ENCODE measurements at regions not wholly inside any gene's neighbourhood (a gene's known extent, or its start where the extent isn't known, plus 50 kb on each side); places are given as distances from the start of the nearest gene placed in this dataset.

- no peak overlapping the region for H3K4me3 ChIP-seq
- H3K27me3 ChIP-seq (ENCODE audit: control insufficient read depth in 2 of 2, insufficient read depth in 2 of 2, low read length in 2 of 2): peaks cover 0 to 32% of the 10 kb centered on the region in 2 experiments; a peak in 3 of 5 replicates
- no peak for TF ChIP-seq EGR1 (conservative IDR thresholded peaks at IDR 0.05)
- no peak for TF ChIP-seq BHLHE40 (IDR thresholded peaks at IDR 0.05; ENCODE audit: low read length)
- no peak for TF ChIP-seq ZC3H8 (IDR thresholded peaks at IDR 0.05)
- TF ChIP-seq KDM1A (IDR thresholded peaks at IDR 0.05): no peak
- TF ChIP-seq POLR2G (IDR thresholded peaks at IDR 0.05; ENCODE audit: low read depth, low read length): no peak
- TF ChIP-seq E2F3 (CRISPR knock-in tag; IDR thresholded peaks at IDR 0.05): no peak
- no peak for TF ChIP-seq CTCF (IDR thresholded peaks at IDR 0.05 in 2 of 3, conservative IDR thresholded peaks at IDR 0.05 in 1 of 3; ENCODE audit: insufficient read depth in 2 of 3, low read depth in 1 of 3, low read length in 3 of 3)
- no peak for TF ChIP-seq MTA3 (IDR thresholded peaks at IDR 0.05; ENCODE audit: borderline replicate concordance)
- intact Hi-C loops (cut with micrococcal nuclease): no loop called here
- no peak for ATAC-seq
- H3K9me1 ChIP-seq (ENCODE audit: control insufficient read depth, insufficient read depth, low read length): no peaks in the 10 kb centered on the region
- H3K4me2 ChIP-seq (ENCODE audit: insufficient read depth, low read length): no peak overlapping the region
- ChIA-PET POLR2A (interaction anchor here (0.6 to 0.8 kb wide), 2 partner anchors 14 to 1037 kb away, joined by 3 to 4 read pairs; no protein-coding TSS in a partner anchor), CTCF (ENCODE audit: low intra/inter-chr PET ratio) (no interaction called here)
- 0 out of 5 replicates have a peak, but pooled peaks cover 0 to 4% of the 10 kb centered on the region in 2 experiments for H3K4me1 ChIP-seq (replicated peaks in 1 of 2; ENCODE audit: control insufficient read depth in 2 of 2, insufficient read depth in 2 of 2, low read length in 2 of 2)
- no peak overlapping the region for H3K9ac ChIP-seq (ENCODE audit: insufficient read depth in 1 of 2, low read depth in 2 of 2, low read length in 2 of 2)
- no peak for FAIRE-seq
- BruUV-seq (replicated peaks): no TSS peak
- H4K20me1 ChIP-seq (replicated peaks; ENCODE audit: control insufficient read depth, insufficient read depth, low read length): no peaks in the 10 kb centered on the region
- no peak for DNase-seq (ENCODE audit: extremely low read depth in 1 of 4, low spot score in 3 of 4)
- H3K36me3 ChIP-seq (ENCODE audit: control insufficient read depth, insufficient read depth, low read length): no peaks in the 10 kb centered on the region
- H3K9me3 ChIP-seq (replicated peaks; ENCODE audit: control insufficient read depth, insufficient read depth, low read depth, low read length): no peaks in the 10 kb centered on the region
- H3K79me2 ChIP-seq (ENCODE audit: control insufficient read depth, insufficient read depth, low read length): no peaks in the 10 kb centered on the region
- 3% methylated on average over 11 of the region's 11 CpGs for WGBS (ENCODE audit: insufficient coverage, low coverage, missing lambda C conversion rate)
- no peak overlapping the region for H2AFZ ChIP-seq (ENCODE audit: low read depth, low read length)
- H3K27ac ChIP-seq (ENCODE audit: extremely low read depth, low read depth, low read length): no peak overlapping the region
- in situ Hi-C loops (cut with MboI): no loop called here
Observed at GRCh38 chr10:11403116-11403515, 208.3 kb downstream of the USP6NL start.

All from K562 (cell line).